HG03066 (cell line): ENCODE measurements at regions not wholly inside any gene's neighbourhood (a gene's known extent, or its start where the extent isn't known, plus 50 kb on each side); places are given as distances from the start of the nearest gene placed in this dataset.

Experiments
- ATAC-seq: cut with Tn5 transposase; IDR thresholded peaks from one replicate; pipeline ENCODE4 v1.9.1; 2021; ENCODE audit warnings: low read depth; ENCODE audit not compliant: unreplicated experiment

DNA sequence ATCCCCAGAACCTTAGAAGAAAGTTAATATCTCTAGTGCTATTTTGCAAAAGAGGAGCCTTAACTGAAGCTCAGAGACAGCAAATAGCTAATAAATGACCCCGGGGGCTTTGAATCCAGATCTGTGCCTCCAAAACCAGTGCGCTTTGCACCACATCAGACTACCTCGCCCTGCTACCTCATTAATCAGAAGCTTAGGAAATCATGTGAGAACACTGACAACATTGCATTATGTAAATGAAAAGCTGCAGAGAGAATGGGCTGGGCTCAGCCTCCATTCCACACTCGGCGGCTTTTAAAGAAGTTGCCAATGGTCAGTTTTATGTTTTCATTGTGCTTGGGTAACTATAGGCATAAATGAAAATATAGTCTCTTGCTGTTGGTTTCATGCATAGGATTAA is 54.0 kb upstream of the STMND1 start:
- no peak for ATAC-seq

DNA sequence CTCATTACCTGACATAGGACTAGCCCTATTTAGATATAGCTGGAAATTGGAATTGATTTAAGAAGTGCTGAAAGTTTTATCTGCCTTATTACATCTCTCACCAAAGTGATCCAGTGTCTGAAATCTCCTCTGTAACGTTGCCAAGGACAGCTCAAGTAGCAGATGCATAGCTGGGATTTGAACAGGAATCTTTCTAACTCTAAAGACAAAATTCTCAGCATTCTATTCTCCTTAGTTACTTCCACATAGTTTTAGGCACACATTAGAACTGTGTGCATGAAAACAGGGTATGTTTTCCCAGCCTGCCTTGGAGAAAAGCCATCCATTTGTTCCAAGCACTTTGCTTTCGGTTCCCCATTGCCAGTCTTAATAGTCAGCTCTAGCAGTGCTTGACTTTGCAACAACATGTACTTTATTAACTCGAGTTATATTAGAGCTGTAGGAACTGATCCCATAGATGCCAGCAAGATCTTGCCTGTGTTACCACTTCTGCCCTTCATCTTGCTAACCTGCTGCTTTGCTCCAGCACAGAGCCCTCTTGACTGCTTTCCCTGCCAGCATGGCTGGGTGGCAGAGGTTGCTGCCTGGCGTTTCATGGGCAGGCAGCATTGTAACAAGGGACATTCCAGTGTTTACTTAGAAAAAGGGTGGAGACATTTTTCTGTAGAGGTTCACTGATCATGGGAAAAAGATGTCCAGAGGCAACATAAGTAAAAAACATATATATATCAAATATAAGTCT is 56.1 kb upstream of the STMND1 start:
- ATAC-seq, result no peak

DNA sequence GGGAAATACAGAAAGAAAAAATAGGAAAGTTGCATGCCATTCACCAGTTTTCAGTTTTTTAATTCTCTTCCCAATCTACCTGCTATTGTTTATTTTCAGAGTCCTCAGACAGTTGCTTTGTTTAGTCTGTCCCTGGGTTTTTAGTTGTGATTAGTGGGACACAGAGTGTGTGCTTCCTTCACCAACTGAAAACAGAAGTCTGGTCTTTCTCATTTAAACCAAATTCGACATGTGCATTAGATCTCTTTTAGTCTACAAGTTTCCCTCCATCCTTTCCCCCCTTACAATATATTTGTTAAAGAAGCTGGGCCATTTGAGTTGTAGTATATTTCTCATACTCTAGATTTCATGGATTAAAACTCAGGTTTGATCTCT is 58.7 kb upstream of the STMND1 start:
- no peak for ATAC-seq

DNA sequence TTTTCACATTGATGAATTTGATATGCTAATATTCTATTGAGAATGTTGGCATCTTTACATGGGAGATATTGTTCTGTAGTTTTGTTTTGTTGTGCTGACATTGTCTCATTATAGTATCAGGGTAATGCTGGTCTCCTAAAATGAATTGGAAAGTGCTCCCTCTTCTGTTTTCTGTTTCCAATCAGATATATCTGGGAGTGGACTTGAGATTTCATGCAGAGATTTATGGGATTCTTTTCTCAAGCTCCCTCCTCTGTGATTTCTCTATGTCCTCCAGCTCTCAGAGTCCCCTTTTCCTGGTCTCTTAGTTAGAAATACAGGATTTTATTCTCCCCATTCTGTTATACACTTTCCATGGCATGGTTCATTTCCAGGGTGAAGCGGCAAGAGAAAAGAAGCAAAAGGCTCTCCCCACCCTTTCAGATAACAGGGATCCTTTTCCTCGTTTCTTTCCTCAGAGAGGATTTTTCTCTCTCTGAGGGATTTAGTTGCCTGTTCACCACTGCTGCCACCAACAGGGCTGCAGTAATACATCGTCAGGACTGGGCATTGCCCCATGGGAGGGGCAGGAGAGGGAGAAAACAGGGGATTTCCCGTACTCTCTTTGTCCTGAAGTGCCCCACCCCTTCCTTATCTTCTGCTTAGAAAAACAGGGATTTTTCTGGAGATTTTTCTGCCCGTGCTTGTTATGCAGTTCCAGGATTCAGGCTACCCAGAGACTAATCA is 59.3 kb upstream of the STMND1 start:
- ATAC-seq, result no peak

DNA sequence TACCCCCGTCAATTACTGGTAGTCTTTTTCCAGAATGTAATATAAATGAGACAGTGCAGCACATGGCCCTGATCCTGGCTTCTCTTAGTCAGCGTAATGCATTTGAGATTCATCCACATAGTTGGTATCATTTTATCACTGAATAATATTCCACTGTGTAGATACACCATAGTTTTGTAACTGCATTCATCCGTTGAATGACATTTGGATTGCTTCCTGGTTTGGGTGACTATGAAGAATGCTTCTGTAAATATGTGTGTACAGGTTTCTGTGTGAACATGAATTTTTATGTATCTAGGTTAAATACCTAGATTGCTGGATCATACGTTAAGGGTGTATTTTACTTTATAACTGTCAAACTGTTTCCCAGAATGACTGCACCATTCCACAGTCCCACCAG is 62.6 kb upstream of the STMND1 start:
- no peak for ATAC-seq

DNA sequence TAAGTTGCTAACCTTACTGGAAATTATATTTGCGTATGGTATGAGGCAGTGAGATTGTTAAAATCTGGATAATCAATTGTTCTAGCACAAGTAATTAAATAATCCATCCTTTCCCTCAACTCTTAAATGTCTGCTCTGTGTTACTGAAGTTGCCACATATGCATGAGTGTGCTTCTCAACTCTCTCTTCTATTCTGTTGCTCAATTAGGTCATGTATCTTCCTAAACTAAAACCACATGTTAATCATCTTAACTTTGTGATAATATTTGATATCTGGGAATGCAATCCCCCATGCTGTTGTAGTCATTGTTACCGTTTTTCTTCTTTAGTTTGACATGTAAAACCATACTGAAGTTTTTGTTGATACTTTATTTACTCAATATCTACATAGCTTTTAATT is 63.5 kb upstream of the STMND1 start:
- no peak for ATAC-seq

DNA sequence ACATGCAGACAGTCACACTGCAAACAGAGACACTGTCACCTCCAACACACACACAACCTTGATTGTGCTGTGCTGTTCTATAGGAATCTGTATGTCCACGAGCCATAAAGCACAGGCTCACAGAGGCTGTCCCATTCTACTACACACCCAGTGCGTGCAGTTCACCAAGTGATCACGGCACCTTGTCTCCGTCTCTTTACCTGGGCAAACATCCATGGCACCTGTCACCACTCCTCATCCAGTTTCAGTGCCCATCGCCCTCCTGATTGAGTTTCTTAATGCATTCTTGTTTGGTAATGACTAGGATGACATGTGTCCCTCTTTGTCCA is 65.8 kb upstream of the STMND1 start:
- no peak for ATAC-seq

DNA sequence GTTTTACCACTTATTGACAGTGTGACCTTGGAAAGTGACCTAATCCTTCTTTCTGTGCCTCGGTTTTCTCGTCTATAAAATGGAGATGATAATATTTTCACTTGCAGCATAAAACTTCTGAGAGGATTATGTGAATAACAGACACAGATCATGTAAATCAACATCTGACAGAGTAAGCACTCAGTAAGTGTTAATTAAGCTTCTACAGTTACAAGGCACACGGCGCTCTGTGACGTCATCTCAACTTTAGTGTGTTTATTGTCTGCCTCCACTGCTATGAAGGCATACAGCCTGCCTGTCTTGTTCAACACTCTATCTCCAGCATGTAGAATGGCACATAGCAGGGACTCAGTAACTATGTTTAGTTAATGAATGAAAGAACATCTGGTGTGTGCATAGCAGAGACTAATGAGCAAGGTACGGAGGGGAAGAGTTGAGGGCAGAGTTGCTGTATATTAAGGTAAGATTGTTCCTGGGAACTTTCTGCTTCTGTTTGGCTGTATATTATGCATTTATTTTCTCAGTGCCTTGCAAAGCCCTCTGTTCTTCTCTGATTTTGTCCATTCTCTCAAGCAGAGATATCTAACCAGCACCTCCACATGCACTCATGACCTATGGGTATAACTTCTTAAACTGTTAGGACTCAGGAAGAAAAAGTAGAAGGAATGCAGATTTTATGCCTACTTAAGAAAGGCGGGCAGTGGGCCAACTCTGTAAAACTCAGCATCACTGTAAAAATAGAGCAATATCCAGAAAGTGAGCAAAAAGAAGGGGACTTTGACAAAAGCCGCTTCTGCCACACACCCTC is 66.4 kb upstream of the STMND1 start:
- no peak for ATAC-seq

DNA sequence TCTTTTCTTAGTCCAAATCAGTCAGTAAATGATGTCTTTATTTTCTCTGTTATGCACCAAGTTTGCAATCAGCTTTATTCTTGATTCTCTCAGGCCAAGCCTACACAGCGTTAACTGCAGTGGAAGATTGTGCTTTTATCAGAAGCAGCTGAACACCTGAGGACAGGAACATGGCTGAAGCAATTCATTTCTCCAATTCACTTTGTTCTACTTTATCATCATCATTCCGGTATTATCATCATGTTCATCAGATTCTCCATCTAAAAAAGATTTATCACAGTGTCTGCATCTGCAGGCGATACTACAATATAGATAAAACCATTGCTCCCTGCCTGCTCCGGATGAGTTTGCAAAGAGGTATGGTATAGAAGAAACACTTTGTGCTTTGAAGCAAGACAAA is 68.1 kb upstream of the STMND1 start:
- ATAC-seq, result no peak

DNA sequence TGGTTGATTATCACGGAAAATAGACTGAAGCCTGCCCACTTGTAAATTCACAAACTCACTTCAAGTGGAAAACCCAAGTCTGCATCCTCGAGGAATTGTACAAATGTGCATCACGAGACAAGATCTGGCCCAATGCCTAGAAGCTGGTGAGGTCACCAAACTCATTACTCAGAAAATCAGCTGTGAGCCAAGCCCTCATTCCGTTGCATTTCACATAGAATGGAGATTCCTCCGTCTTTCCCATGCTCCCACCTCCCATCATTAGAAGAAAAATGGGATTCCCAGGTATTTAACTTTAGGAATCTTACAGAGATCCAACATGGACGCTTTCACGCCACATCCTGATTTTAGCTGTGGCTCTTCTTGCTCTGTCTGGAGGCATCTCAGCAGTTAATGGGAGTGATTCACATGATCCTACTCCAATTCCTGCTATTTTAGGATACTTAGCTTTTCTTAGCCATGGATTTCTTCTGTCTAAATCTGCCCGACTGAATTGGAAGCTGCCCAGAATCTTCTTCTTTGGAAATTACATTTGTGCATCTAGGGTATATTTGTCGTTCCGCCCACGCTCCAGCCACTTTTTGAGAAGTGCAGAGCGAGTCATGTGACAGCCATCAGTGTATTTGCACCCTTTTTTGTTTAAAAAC is 68.7 kb upstream of the STMND1 start:
- ATAC-seq, result no peak

DNA sequence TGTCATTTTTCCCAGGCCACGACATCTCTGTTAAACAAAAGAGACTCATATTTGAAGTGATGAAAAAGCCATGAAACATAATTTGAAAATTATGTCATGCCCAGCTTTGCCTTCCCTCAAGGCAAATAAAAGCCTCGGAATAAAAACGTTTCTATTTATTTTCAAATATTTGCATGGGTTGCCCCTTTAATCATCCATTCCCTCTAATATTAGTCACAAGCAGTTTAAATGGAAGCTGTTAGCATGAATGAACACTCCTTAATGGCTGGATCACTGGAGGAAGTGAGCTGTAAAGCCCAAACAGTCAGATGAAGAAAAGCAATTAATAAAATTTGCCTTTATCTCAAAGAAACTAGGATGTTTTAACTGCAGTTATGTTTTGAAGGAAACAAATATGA is 69.3 kb upstream of the STMND1 start:
- no peak for ATAC-seq

DNA sequence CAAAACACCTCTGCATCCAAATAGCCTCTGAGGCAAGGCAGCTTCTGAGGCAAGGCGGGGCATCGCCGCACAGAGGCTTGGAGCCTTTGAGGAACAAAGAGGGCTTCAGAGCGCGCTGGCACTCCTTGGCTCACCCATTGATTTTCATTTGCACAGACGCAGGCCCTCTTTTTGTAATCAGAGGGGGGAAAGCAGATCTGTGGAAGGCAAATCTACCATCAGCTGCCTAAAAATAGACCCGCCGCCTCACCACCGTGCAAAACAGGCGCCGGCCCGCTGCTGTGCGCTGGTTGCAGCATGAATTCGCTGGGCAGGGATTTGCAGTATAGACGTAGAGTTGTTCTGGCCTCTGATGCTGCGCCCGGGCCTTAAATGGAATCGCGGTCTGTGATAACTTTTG is 69.9 kb upstream of the STMND1 start:
- ATAC-seq, result no peak

DNA sequence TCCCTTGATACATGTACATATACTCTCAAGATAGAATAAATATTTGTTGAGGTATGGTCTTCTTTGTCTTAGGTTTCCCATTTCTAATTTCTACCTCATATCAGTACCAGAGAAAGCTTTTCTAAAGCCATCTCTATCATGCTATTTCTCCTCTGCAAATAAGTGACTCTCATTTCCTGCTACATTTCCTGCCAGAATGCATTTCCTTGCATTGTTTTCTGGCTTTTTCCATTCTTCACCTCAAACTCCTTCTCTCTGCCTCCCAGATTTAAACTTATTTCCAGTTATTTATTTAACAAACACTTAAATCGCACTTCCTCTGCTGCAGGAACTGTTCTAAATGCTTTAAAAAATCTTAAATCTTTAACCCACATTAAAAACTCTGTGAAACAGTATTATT is 74.4 kb upstream of the STMND1 start:
- ATAC-seq, result no peak

DNA sequence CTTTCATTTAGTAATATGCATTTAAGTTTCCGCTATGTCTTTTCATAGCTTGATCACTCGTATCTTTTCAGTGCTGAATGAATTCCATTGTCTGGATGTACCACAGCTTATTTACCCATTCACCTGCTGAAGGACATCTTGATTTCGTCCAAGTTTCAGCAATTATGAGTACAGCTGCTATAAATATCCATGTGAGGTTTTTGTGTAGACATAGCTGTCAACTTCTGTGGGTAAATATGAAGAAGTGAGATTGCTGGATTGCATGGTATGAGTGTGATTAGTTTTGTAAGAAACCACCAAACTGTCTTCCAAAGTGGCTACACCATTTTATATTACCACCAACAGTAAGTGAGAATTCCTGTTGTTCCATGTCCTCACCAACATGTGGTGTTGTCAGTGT is 79.2 kb upstream of the STMND1 start:
- no peak for ATAC-seq

DNA sequence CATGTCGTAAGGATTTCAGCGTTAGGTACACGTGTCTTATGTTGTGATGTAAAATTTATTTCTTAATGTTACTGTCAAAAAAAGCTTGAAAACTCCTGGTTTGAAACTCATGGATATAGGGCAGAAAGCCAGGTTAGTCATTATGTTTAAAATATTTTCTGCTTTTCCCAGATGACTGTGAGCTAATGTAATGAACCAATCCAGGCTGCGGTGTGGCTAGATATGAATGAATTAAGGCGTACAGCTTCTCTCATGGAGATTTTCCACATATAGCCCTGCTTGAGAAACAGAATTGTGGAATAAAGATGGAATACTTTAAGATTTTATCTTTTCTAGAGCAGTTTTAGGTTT is 80.3 kb upstream of the STMND1 start:
- ATAC-seq, result no peak

DNA sequence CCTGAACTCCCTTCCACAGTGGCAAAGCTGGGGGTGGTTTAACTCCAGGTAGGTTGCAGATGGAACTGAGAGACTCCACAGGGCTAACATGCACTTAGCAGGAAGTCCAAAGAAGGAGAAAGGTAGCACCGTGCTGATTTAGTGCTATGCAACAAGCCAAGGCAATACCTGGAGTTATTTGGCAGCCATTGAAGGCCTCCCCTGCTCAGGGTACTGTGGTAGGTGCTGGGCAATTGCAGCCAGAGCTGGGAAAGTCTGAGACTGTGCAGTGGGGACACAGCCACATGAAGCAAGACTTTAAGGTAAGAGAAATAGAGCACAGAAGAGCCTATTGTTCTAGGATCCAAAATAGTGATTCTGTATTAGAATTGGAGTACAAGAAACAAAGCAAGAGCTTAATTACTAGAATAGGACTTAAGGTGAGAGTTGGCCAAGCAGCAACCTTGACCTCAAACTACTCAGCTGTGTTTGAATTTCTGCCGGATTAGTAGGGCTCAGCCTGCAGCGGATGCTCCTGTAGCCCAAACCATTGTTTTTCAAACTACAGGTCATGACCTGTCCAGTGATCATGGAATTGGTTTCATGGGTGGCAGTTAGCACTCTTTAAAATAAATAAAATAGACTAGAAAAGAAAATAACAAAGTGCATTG is 80.8 kb upstream of the STMND1 start:
- no peak for ATAC-seq

DNA sequence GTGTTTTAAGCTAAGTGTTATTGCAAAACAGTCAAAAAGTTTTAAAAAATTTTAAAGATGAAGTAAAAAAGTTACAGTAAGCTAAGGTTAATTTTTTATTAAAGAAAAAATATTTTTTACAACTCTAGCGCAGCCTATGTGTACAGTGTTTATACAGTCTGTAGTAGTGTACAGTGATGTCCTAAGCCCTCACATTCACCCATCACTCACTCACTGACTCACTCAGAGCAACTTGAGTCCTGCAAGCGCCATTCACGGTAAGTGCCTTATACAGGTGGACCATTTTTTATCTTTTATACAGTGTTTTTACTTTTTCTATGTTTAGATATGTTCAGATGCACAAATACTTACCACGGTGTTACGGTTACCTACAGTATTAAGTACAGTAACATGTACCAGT is 83.4 kb upstream of the STMND1 start:
- ATAC-seq, result no peak

DNA sequence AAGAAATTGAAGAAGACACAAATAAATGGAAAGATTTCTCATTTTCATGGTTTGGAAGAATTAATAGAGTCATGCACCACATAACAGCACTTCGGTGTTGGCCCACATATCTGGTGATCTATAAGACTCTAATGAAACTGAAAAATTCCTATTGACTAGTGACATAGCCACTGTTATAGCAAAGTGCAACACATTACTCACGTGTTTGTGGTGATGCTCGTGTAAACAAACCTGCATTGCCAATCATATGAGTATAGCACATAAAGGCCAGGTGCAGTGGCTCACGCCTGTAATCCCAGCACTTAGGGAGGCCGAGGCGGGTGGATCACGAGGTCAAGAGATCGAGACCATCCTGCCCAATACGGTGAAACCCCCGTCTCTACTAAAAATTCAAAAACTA is 84.4 kb upstream of the STMND1 start:
- no peak for ATAC-seq

DNA sequence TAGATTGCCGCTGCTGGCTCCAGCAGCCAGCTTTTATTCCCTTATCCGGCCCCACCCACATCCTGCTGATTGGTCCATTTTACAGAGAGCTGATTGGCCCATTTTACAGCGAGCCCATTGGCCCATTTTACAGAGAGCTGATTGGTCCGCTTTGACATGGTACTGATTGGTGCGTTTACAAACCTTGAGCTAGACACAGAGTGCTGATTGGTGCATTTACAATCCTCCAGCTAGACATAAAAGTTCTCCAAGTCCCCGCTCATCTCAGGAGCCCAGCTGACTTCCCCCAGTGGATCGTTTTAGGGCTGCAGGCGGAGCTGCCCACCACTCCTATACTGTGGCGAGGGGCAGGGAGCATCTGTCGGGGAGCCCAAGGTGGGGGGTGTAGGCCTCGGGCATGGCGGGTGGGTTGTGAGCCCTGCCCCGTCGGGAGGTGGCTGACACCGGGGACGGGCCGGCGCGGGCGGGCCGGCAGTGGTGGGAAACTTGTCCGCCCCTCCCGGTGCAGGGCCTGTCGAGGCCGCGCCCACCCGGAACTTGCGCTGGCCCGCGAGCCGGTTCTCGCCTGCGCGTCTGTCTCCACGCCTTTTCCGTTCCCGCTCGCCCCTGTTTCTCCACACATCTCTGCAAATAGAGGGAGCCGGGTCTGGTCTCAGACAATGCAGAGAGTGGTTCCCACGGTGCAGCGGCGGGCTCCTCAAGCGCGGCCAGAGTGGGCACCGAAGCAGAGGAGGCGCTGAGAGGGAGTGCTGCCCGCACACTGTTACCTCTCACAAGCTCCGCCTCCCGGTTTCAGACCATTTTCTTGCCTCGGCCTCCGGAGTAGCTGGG is 86.1 kb upstream of the STMND1 start:
- no peak for ATAC-seq

DNA sequence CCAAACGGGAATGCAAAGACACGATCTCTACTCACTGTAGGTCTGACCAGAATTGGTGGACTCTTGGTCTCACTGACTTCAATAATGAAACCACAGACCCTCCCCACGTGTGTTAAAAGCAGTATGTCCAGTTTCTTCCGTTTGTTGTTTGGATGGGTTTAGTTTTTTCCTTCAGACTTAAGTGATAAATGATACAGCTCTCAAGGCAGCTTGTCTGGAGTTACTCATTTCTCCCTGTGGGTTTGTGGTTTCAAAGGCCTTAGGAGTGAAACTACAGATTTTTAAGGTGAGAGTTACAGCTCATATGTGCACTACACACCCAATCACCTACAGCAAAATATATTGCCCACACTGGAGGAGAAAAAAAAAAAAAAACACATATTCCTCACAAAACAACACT is 86.7 kb upstream of the STMND1 start:
- ATAC-seq, result peak; percentile 89
